ENCODE measurements at regions not wholly inside any gene's neighbourhood (a gene's known extent, or its start where the extent isn't known, plus 50 kb on each side); places are given as distances from the start of the nearest gene placed in this dataset.
"Not testable (repeated sequence)": the region's sequence is repeated elsewhere in the genome, so short reads cannot be mapped to it uniquely, and the experiment has no call there.

DNA sequence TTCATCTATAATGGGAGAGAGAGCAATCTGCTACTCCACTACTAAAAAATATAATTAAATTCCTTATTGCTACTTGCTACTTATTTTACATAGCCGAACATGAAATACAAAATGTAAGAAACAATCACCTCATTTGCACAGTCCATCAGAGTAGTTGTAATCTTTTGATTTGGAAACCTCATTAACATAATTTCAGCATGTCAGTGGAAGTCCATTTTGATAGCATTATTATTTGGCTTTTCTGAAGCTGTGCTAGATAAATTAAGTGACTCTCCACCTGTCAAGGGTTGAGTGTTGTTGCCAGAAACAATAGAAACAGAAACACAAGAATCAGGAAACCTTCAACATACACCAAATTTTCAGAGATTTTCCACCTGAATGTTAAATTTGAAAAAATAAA, 250.0 kb downstream of the RFPL4B start:
- DNase-seq (no peak), ATAC-seq (no peak)
- Mint-ChIP-seq H3K27me3 (no peaks in the 10 kb centered on the region), H3K4me1 (no peaks in the 10 kb centered on the region), H3K4me3 (no peak overlapping the region), H3K9me3 (peaks cover 14% of the 10 kb centered on the region), H3K27ac (no peak overlapping the region), H3K36me3 (ENCODE audit: low read depth) (no peaks in the 10 kb centered on the region)

DNA sequence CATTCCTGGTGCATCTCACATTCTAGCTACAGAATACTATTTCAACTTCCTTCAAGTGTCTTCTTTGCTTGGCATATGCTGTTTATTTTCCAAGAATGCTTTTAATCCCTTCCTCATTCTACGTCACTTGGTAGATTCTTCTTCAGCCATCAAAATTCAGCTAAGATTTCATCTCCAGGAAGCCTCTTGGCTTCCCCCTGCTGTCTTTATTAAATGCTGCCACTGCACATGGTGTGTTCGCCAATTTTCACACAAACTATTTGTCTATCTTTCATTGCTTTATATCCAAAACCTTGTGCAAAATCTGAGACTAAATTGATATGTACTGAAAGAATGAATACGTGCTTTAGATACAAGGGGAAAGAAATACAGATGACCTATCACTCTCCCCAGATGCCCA, 253.0 kb downstream of the RFPL4B start:
- Mint-ChIP-seq H3K36me3 (ENCODE audit: low read depth) (no peaks in the 10 kb centered on the region), H3K27ac (no peak overlapping the region), H3K4me1 (no peaks in the 10 kb centered on the region), H3K9me3 (peaks cover 6% of the 10 kb centered on the region), H3K27me3 (no peaks in the 10 kb centered on the region), H3K4me3 (no peak overlapping the region)
- DNase-seq = no peak
- ATAC-seq = no peak

DNA sequence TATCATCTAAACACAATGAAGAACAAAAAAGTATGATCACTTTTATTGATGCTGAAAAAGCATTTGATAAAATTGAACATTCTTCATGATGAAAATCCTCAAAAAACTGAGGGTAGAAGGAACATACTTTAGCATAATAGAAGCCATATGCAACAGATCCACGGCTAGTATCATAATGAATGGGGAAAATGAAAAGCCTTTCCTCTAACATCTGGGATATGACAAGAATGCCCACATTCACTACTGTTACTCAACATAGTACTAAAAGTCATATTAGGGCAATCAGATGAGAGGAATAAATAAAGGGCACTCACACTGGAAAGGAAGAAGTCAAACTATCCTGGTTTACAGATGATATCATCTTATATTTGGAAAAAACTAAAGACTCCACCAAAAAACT, 256.6 kb downstream of the RFPL4B start:
- H3K9me3 Mint-ChIP-seq = peaks cover 16% of the 10 kb centered on the region
- ATAC-seq (no peak), DNase-seq (no peak)
- H3K27ac Mint-ChIP-seq = no peak overlapping the region
- H3K27me3 Mint-ChIP-seq = no peaks in the 10 kb centered on the region
- H3K36me3 Mint-ChIP-seq (ENCODE audit: low read depth) = peaks cover 3% of the 10 kb centered on the region
- no peaks in the 10 kb centered on the region for H3K4me1 Mint-ChIP-seq
- no peak overlapping the region for H3K4me3 Mint-ChIP-seq

DNA sequence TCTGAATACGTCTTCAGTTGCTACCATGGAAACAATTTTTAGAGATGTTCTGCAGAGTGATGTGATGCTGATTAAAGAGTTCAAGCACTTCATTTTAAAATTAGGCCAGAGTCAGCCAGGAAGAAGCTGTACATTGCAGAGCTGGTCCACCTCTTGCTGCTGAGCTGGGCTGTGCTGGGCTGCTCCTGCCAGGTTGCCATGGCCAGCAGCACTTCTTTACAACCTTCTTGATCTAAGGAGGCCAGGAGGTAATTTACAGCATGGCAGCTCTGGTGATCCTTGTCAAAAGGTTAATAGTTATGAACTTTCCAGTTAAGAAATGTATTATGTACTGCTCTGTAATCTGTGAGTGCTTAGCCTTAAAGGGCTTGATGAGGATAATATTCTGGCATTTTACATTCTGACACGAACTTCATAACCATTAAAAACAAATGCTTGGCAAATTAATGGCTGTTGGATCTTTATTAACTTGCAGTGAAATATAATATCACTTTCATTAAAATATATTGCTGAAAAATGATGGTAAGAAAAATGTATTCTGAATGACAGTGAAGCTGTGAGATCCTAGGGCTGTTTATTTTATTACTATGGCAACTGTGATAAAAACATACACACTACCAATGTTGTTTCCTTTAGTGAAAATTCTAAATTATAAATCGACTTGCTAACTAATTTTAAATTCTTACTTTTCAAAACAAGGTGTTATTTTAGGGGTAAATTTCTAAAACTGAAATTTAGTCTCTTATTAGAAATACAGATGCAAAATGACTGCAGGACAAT, 259.7 kb downstream of the RFPL4B start:
- DNase-seq (no peak), ATAC-seq (no peak)
- Mint-ChIP-seq H3K9me3 (peaks cover 19% of the 10 kb centered on the region), H3K36me3 (ENCODE audit: low read depth) (peaks cover 3% of the 10 kb centered on the region), H3K4me3 (no peak overlapping the region), H3K27me3 (no peaks in the 10 kb centered on the region), H3K4me1 (no peaks in the 10 kb centered on the region), H3K27ac (no peak overlapping the region)

DNA sequence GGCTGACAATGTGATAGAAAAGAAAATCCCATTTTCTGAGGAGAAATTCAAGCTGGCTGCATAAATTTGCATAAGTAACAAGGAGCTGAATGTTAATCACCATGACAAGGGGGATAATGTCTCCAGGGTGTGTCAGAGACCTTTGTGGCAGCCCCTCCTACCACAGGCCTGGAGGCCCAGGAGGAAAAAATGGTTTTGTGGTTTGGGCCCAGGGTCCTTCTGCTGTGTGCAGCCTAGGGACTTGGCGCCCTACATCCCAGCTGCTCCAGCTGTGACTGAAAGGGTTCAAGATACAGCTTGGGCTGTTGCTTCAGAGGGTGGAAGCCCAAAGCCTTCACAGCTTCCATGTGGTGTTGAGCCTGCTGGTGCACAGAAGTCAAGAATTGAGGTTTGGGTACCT, 261.8 kb downstream of the RFPL4B start:
- not testable (repeated sequence) for H3K27me3 Mint-ChIP-seq

DNA sequence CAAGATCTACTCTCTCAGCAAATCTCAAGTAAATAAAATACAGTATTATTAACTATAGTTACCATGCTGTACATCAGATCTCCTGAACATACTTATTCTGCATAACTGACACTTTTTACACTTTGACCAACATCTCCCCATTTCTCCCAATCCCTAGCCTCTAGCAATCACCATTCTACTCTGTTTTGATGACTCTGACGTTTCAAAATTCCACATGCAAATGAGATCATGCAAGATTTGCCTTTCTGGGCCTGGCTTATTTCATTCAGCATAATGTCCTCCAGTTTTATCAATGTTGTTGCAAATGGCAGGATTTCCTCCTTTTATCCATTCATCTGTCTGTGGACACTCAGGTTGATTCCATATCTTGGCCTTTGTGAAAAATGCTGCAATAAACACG, 266.3 kb downstream of the RFPL4B start:
- Mint-ChIP-seq H3K36me3 (ENCODE audit: low read depth) (peaks cover 2% of the 10 kb centered on the region), H3K4me1 (no peaks in the 10 kb centered on the region), H3K9me3 (peaks cover 14% of the 10 kb centered on the region), H3K27me3 (no peaks in the 10 kb centered on the region), H3K4me3 (no peak overlapping the region), H3K27ac (no peak overlapping the region)
- DNase-seq (no peak), ATAC-seq (no peak)

More for the DNA sequence above, 261.8 kb downstream of the RFPL4B start:
- ATAC-seq; DNase-seq; H3K36me3 Mint-ChIP-seq (ENCODE audit: low read depth); H3K4me3 Mint-ChIP-seq; H3K4me1 Mint-ChIP-seq; H3K27ac Mint-ChIP-seq: not testable (repeated sequence)
- peaks cover 21% of the 10 kb centered on the region for H3K9me3 Mint-ChIP-seq

DNA sequence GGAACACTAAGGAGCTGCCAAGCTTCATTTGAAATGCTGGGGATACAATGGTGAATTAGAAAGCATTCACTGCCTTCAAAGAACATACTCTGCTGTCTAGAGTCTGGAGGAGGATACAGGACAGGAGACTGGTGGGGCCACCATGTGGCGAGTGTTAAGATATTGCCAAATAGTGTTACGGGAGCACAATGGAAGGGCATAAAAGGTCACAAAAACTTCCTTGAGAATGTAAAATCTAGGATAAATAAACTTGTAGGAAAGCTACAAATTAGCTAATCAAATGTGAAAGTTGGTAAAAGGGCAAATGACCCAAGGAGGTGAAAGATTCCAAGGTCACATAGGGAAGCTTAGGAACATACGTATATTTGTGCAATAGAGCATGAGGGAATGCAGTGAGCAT, 271.7 kb downstream of the RFPL4B start:
- H3K27ac Mint-ChIP-seq = no peak overlapping the region
- no peaks in the 10 kb centered on the region for H3K27me3 Mint-ChIP-seq
- no peaks in the 10 kb centered on the region for H3K9me3 Mint-ChIP-seq
- H3K4me3 Mint-ChIP-seq = no peak overlapping the region
- H3K4me1 Mint-ChIP-seq = no peaks in the 10 kb centered on the region
- no peak for DNase-seq
- ATAC-seq = no peak
- no peaks in the 10 kb centered on the region for H3K36me3 Mint-ChIP-seq (ENCODE audit: low read depth)

DNA sequence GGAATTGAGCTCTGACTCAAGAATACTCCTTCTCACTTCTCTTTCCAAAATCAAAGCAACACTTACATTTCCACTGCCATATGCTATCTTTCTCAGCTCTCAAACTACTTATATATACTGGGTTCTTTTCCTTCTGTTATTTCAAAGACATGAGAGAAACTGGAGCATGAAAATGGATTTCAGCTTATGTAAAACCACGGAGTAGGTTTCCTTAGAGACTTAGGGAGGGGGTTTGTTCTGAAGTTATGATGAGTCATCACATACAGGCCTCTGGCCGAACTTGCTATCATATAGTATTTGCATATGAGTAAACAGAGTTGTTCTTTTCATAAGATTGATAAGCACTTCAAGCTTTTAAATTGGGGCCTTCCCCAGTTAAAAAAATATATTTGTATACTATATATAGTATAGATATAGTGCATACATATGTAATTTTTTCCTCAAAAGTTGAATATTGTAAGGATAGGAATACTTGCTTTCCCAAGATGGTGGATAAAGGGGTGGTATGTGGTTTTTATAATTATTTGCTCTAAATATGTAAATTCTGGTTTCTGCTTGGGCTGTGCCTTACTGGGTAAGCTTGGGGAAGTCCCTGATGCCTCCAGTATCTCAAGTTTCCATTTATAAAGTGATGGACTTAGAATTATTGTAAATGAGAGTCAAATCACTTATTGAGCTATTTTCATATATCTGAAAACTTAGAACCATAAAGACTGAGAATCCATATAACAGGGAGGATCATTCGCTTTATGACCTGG, 273.9 kb downstream of the RFPL4B start:
- no peak overlapping the region for H3K27ac Mint-ChIP-seq
- no peaks in the 10 kb centered on the region for H3K27me3 Mint-ChIP-seq
- no peaks in the 10 kb centered on the region for H3K36me3 Mint-ChIP-seq (ENCODE audit: low read depth)
- H3K4me3 Mint-ChIP-seq = no peak overlapping the region
- no peaks in the 10 kb centered on the region for H3K9me3 Mint-ChIP-seq
- DNase-seq (no peak), ATAC-seq (no peak)
- no peaks in the 10 kb centered on the region for H3K4me1 Mint-ChIP-seq

DNA sequence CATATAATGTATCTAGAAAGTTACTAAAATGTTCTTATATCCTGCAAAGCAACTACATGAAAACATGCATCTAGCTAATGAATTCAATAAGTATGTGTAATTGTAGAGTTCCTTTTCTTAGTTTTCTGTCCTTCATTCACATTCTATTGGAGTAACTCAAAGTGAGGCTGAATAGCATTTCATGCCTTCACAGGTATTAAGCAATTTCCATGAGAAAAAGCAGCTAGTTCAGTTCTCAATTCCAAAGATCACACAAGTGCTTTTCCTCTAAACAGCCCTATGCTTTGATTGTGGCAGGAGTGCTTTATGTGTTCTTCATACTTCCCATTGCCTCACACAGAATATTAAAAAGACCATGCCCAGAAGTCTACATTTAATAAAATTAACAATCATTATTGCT, 274.9 kb downstream of the RFPL4B start:
- Mint-ChIP-seq H3K36me3 (ENCODE audit: low read depth) (no peaks in the 10 kb centered on the region), H3K4me3 (no peak overlapping the region), H3K27ac (no peak overlapping the region), H3K9me3 (no peaks in the 10 kb centered on the region), H3K4me1 (no peaks in the 10 kb centered on the region), H3K27me3 (no peaks in the 10 kb centered on the region)
- ATAC-seq = no peak
- DNase-seq = no peak

DNA sequence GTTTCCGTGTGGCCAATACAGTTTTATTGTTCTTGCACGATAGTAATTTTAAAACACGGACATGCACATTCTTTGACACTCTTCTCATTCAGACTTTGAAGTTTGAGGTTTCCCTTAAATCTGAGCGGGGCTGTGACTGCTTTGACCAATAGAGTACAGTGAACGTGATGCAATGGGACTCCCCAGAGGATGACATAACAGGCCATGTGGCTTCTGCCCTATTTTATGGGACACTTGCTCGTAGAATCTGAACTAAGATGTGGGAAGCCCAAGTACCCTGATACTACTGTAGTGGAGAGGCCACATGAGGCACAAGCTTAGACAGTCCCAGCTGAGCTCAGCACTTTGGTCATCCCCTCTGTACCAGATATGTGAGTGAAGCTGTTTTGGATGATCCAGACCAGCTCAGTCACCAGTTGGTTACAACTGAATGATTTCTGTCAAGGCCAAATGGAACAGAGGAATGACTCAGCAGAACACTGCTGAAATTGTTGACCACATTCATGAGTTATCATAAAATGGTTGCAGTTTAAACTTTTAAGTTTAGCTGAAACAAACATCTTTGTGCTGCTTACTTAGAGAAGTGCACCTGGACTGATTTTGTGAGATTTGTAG, 279.4 kb downstream of the RFPL4B start:
- no peaks in the 10 kb centered on the region for H3K36me3 Mint-ChIP-seq (ENCODE audit: low read depth)
- DNase-seq = no peak
- ATAC-seq = no peak
- H3K9me3 Mint-ChIP-seq = no peaks in the 10 kb centered on the region
- H3K27me3 Mint-ChIP-seq = no peaks in the 10 kb centered on the region
- H3K4me1 Mint-ChIP-seq = no peaks in the 10 kb centered on the region
- no peak overlapping the region for H3K4me3 Mint-ChIP-seq
- H3K27ac Mint-ChIP-seq = no peak overlapping the region

DNA sequence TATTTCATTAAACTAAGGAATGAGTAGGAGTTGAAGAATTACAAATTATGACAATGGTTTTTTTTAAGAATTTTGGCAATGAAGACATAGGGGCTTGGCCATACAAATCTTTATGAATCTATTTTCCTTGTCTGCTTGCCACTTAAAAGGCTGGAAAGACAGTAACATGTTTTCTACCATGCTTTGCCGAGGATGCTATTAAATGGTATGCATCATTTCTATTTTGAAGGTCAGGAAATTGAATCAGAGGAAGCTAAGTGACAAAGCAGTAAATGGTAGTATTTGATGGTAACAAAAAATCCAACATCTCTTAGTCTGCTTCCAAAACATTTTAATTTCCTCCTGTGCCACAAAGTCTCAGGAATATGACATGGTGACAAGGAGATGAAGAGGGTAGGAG, 287.2 kb downstream of the RFPL4B start:
- H3K36me3 Mint-ChIP-seq (ENCODE audit: low read depth) = no peaks in the 10 kb centered on the region
- H3K4me3 Mint-ChIP-seq = no peak overlapping the region
- DNase-seq (no peak), ATAC-seq (no peak)
- H3K4me1 Mint-ChIP-seq = no peaks in the 10 kb centered on the region
- no peak overlapping the region for H3K27ac Mint-ChIP-seq
- H3K9me3 Mint-ChIP-seq = no peaks in the 10 kb centered on the region
- no peaks in the 10 kb centered on the region for H3K27me3 Mint-ChIP-seq

DNA sequence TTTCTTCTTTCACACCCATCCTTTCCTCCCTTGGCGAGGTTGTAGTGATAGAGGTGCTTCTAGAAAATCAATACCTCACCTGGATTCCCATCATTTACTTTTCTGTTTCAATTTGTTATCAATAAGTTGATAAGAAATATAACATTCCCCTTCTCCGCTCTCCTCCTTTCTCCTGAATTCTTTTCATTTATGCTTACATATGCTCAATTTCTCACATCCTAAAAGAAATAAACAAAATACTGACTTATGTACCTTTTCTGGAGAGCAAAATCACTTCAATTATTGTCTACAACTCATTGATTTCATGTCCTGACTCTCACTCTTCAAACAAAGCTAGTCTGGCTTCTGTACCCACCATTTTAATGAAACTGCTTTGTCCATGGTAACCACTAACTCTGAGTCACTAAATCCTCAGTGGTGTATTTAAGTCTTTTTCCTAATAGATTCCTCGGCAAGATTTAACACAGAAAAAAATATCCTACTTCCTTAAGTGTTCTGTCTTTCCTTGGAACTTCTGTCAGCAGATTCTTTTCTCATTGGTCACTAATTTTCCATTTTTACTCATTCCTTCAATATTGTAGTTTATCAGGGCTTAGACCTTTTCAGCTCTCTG, 289.6 kb downstream of the RFPL4B start:
- H3K4me1 Mint-ChIP-seq = no peaks in the 10 kb centered on the region

DNA sequence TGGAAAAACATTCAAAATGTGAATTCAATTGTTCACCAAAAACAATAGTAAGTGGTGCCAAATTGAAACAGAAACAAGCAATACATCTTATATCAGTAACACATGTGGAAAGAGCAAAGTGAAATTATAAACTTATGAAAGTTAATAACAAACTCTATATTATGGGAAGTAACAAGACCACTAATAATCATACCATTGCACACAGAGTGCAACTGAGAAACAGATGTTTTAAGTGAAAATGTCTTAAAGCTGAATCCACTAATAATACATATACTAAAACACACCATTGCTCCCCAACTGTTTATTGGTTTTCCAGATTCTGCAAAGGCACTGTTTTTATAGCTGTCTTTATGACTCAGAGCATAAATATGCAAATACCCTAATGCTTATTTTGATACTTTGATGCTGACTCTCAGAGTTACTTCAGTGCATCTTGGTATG, 292.3 kb downstream of the RFPL4B start:
- DNase-seq (no peak), ATAC-seq (no peak)
- no peaks in the 10 kb centered on the region for H3K9me3 Mint-ChIP-seq
- H3K4me1 Mint-ChIP-seq = no peaks in the 10 kb centered on the region
- H3K27ac Mint-ChIP-seq = no peak overlapping the region
- no peaks in the 10 kb centered on the region for H3K36me3 Mint-ChIP-seq (ENCODE audit: low read depth)
- no peak overlapping the region for H3K4me3 Mint-ChIP-seq
- H3K27me3 Mint-ChIP-seq = no peaks in the 10 kb centered on the region

More for the DNA sequence above, 289.6 kb downstream of the RFPL4B start:
- Mint-ChIP-seq H3K4me3 (no peak overlapping the region), H3K27me3 (no peaks in the 10 kb centered on the region), H3K36me3 (ENCODE audit: low read depth) (no peaks in the 10 kb centered on the region), H3K9me3 (no peaks in the 10 kb centered on the region), H3K27ac (no peak overlapping the region)
- ATAC-seq (no peak), DNase-seq (no peak)

DNA sequence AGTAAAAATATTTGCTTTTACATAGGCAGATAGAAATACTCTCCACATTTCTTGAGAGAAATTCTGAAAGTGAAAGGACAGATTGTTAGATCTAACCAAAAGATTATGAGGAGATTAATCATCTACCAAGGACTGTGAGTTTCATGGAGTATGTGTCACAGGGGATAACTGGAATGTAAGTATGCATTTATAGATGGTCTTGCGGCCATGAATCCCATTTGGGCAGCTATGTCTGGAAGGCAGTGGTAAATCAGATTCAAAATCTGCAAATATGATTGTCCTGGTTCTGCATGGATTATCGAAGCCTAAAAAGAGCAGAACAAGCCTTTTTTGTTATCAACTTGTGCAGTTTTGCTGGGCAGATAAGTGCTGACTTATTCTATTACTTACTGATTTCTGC, 293.8 kb downstream of the RFPL4B start:
- no peak for ATAC-seq
- no peak overlapping the region for H3K27ac Mint-ChIP-seq
- no peaks in the 10 kb centered on the region for H3K36me3 Mint-ChIP-seq (ENCODE audit: low read depth)
- H3K27me3 Mint-ChIP-seq = no peaks in the 10 kb centered on the region
- no peak for DNase-seq
- no peaks in the 10 kb centered on the region for H3K9me3 Mint-ChIP-seq
- H3K4me1 Mint-ChIP-seq = no peaks in the 10 kb centered on the region
- no peak overlapping the region for H3K4me3 Mint-ChIP-seq

DNA sequence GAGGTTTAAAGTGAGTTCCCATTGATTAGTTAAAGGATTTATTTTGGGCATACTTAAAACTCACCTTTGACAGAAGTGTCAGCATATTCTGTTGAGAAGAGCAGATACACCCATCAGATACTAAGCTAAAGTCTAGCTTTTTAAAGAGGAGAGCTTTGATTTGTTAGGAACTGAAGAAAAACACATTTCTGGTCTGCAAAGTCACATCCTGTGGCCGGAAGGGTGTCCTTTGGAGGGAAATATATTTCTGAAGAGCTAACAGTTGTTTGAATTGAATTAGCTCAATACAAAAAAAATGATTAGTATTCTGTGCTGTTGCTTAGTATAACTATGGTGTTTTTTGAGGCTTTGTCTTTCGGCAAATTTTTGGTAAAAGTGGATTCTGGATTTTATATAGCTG, 302.7 kb downstream of the RFPL4B start:
- no peaks in the 10 kb centered on the region for H3K27me3 Mint-ChIP-seq
- no peaks in the 10 kb centered on the region for H3K4me1 Mint-ChIP-seq
- ATAC-seq (no peak), DNase-seq (no peak)
- H3K4me3 Mint-ChIP-seq = no peak overlapping the region
- no peaks in the 10 kb centered on the region for H3K36me3 Mint-ChIP-seq (ENCODE audit: low read depth)
- H3K27ac Mint-ChIP-seq = no peak overlapping the region
- H3K9me3 Mint-ChIP-seq = no peaks in the 10 kb centered on the region
